A549 (cell line): ENCODE measurements at regions not wholly inside any gene's neighbourhood (a gene's known extent, or its start where the extent isn't known, plus 50 kb on each side); places are given as distances from the start of the nearest gene placed in this dataset.
A peak's percentile ranks its signal among the peaks of the same experiment; 100 is the strongest.

Source experiments
- CBX8 ChIP-seq: fragments of 200-600 bp; sonication (generic); IDR thresholded peaks from 2 replicates; pipeline ENCODE4 v1.6.1; 2016
- CTCF ChIP-seq: fragments of >200 bp; sonication (Bioruptor Twin); formaldehyde crosslinking; IDR thresholded peaks from 3 replicates; pipeline ENCODE4 v1.5.1; 2016
- KDM5A ChIP-seq: fragments of 200-600 bp; sonication (generic); IDR thresholded peaks from 2 replicates; pipeline ENCODE4 v1.6.1; 2016; ENCODE audit warnings: antibody characterized with exemption, mild to moderate bottlenecking
- POLR2A ChIP-seq: IDR thresholded peaks from 2 replicates; pipeline ENCODE4 v1.6.1; 2012; ENCODE audit warnings: mild to moderate bottlenecking, low read length
- ZNF302 ChIP-seq: fragments of 250-450 bp; sonication (Bioruptor Pico); IDR thresholded peaks from 2 replicates; pipeline ENCODE4 v1.9.0; 2021; ENCODE audit warnings: inconsistent platforms, mild to moderate bottlenecking, moderate library complexity

DNA sequence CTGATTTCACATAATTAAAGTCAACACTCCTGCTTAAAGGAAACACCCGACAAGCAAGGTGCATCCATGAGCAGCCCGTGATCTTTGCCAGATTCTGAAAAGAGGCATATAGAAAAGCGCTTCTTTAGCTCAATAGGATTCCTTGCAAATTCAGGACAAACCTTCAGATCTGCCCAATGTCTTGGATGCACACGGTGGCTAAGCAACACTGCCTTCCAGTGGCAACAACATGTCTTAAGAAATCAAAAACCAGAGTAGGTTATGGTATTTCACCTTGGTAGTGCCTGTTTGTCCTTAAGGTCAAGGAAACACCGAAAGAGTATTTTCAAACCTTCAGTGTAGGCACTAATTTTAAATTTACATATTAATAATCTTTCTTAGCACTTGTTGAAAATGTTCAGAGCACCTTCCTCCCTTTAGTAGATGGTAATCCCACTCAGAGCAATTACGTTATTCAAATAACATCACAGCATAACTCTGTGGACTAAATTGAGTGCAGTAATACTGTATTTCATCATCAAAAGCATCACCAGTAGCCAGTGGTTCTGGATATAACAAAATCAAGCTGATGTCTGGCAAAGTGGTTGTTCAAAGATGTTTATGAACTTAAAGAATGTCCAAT is 58.0 kb upstream of the CDKN3 start:
- no peak for TF ChIP-seq CBX8
- peak; percentile 73 for TF ChIP-seq CTCF
- TF ChIP-seq ZNF302 (CRISPR knock-in tag) = no peak
- no peak for TF ChIP-seq KDM5A
- TF ChIP-seq POLR2A = no peak
